ENCODE measurements at regions not wholly inside any gene's neighbourhood (a gene's known extent, or its start where the extent isn't known, plus 50 kb on each side); places are given as distances from the start of the nearest gene placed in this dataset.
"Not testable (repeated sequence)": the region's sequence is repeated elsewhere in the genome, so short reads cannot be mapped to it uniquely, and the experiment has no call there.

DNA sequence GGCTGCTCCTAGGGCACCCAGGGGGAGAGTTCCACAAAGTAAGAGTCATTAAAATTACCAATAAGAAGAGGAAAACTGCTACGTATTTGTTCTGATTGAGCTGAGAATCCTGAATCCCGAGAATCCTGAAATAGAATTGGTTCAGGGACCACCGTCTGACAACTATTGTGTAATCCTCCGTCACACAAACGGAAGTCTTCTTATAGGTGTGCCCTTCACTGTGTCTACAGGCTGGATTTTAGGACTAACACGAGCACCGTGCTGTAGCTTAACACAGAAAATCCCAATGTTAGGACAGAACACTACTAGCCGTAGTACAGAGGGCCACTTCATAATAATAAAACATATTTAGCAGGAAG, 50.6 kb upstream of the RNF182 start:
- Mint-ChIP-seq H3K9me3 (ENCODE audit: low read depth) (peaks cover 7% of the 10 kb centered on the region), H3K36me3 (peaks cover 3% of the 10 kb centered on the region), H3K4me1 (ENCODE audit: low read depth) (peaks cover 13% of the 10 kb centered on the region), H3K27me3 (peaks cover 2% of the 10 kb centered on the region), H3K27ac (no peak overlapping the region), H3K4me3 (peak overlapping the region; percentile 80)

GRCh38 chr6:13873288-13874190, 51.2 kb upstream of the RNF182 start:
- Mint-ChIP-seq H3K27me3 (peaks cover 2% of the 10 kb centered on the region), H3K9me3 (ENCODE audit: low read depth) (peaks cover 7% of the 10 kb centered on the region), H3K4me3 (peak overlapping the region; percentile 85), H3K27ac (no peak overlapping the region), H3K4me1 (ENCODE audit: low read depth) (peaks cover 13% of the 10 kb centered on the region), H3K36me3 (peaks cover 3% of the 10 kb centered on the region)

GRCh38 chr6:13872681-13873080, 52.1 kb upstream of the RNF182 start:
- H3K36me3 Mint-ChIP-seq, result no peaks in the 10 kb centered on the region
- H3K4me3 Mint-ChIP-seq, result peak overlapping the region; percentile 85
- peaks cover 2% of the 10 kb centered on the region for H3K27me3 Mint-ChIP-seq
- H3K4me1 Mint-ChIP-seq (ENCODE audit: low read depth), result peaks cover 13% of the 10 kb centered on the region
- no peaks in the 10 kb centered on the region for H3K9me3 Mint-ChIP-seq (ENCODE audit: low read depth)
- H3K27ac Mint-ChIP-seq, result no peak overlapping the region

DNA sequence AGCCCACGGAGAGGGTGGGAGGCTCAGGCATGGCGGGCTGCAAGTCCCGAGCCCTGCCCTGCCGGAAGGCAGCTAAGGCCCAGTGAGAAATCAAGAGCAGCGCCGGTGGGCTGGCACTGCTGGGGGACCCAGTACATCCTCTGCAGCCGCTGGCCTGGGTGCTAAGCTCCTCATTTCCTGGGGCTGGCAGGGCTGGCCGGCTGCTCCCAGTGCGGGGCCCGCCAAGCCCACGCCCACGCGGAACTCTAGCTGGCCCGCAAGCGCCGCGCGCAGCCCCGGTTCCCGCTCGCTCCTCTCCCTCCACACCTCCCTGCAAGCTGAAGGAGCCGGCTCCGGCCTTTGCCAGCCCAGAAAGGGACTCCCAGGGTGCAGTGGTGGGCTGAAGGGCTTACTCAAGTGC, 52.7 kb upstream of the RNF182 start:
- not testable (repeated sequence) for H3K27me3 Mint-ChIP-seq; H3K4me3 Mint-ChIP-seq; H3K27ac Mint-ChIP-seq; H3K36me3 Mint-ChIP-seq; H3K9me3 Mint-ChIP-seq (ENCODE audit: low read depth)
- peaks cover 13% of the 10 kb centered on the region for H3K4me1 Mint-ChIP-seq (ENCODE audit: low read depth)

- Mint-ChIP-seq H3K27ac (no peak overlapping the region), H3K36me3 (no peaks in the 10 kb centered on the region), H3K9me3 (ENCODE audit: low read depth) (no peaks in the 10 kb centered on the region), H3K4me1 (ENCODE audit: low read depth) (peaks cover 13% of the 10 kb centered on the region), H3K4me3 (no peak overlapping the region), H3K27me3 (peaks cover 11% of the 10 kb centered on the region)
Observed at GRCh38 chr6:13870214-13870830, 54.4 kb upstream of the RNF182 start.

DNA sequence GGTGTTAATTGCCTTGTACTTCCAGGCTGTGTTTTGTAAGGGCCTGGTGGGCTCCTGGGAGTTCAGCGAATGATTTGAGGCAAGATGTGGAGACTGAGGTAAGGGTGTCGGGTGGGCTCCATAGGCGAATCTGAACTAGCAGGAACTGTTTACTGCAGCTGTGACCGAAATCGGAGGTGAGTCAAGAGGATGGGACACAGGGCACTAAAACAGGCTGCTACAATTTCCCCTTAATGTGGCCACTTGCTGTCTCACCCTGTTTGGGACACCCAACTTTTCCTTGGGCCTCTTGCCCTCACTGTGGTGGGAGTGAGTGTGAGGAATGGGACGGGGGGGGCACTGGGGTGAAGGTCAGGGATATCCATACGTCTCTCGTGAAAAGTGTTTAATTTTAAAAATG, 53.9 kb upstream of the MCUR1 start:
- no peaks in the 10 kb centered on the region for H3K36me3 Mint-ChIP-seq
- peaks cover 18% of the 10 kb centered on the region for H3K27me3 Mint-ChIP-seq
- H3K27ac Mint-ChIP-seq, result no peak overlapping the region
- no peaks in the 10 kb centered on the region for H3K9me3 Mint-ChIP-seq (ENCODE audit: low read depth)
- no peak overlapping the region for H3K4me3 Mint-ChIP-seq
- peaks cover 4% of the 10 kb centered on the region for H3K4me1 Mint-ChIP-seq (ENCODE audit: low read depth)

GRCh38 chr6:13866301-13866700, 51.9 kb upstream of the MCUR1 start:
- Mint-ChIP-seq H3K4me1 (ENCODE audit: low read depth) (no peaks in the 10 kb centered on the region), H3K36me3 (no peaks in the 10 kb centered on the region), H3K27ac (no peak overlapping the region), H3K9me3 (ENCODE audit: low read depth) (no peaks in the 10 kb centered on the region), H3K27me3 (peaks cover 24% of the 10 kb centered on the region), H3K4me3 (no peak overlapping the region)

DNA sequence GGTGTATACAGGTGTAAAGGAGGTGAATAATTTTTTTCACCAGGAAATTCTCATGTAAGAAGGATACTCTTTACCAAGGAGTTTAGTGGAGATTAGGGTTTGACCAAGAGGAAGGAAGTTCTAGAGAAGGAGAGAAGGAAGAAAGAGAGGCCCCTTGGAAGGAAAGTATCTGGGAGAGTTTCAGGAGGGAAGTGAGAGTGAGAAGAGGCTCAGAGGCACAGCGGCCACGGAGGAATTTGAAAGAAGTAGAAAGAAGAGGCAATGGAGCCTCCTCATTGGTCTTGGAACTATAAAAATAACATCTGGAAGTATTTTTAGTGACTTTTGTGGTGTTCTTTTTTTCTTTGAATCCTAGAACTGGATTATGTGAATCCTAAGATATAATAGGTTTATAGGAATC, 50.8 kb upstream of the MCUR1 start:
- Mint-ChIP-seq H3K27ac (no peak overlapping the region), H3K27me3 (peaks cover 33% of the 10 kb centered on the region), H3K4me1 (ENCODE audit: low read depth) (peaks cover 3% of the 10 kb centered on the region), H3K36me3 (no peaks in the 10 kb centered on the region), H3K9me3 (ENCODE audit: low read depth) (no peaks in the 10 kb centered on the region), H3K4me3 (no peak overlapping the region)

DNA sequence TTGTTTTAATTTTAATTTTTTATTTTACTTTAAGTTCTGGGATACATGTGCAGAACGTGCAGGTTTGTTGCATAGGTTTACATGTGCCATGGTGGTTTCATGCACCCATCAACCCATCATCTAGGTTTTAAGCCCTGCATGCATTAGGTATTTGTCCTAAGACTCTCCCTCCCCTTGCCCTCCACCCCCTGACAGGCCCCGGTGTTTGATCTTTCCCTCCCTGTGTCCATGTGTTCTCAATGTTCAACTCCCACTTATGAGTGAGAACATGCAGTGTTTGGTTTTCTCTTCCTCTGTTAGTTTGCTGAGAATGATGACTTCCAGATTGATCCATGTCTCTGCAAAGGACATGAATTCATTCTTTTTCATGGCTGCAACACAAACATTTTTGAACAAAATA, 50.3 kb upstream of the MCUR1 start:
- H3K36me3 Mint-ChIP-seq; H3K9me3 Mint-ChIP-seq (ENCODE audit: low read depth); H3K27ac Mint-ChIP-seq; H3K4me1 Mint-ChIP-seq (ENCODE audit: low read depth); H3K4me3 Mint-ChIP-seq: not testable (repeated sequence)
- peaks cover 33% of the 10 kb centered on the region for H3K27me3 Mint-ChIP-seq

Data from activated naive CD8-positive, alpha-beta T cell (primary cell).